Peyer's patch (tissue), 4 donors: ENCODE measurements at regions not wholly inside any gene's neighbourhood (a gene's known extent, or its start where the extent isn't known, plus 50 kb on each side); places are given as distances from the start of the nearest gene placed in this dataset.

Experiments
- CTCF ChIP-seq, 6 experiments: fragments of 450-650 bp in 4 of 6; fragments of 200-600 bp in 2 of 6; sonication (generic) in 1 of 6; IDR thresholded peaks; one replicate each; pipeline ENCODE4 v1.5.1; 2017 to 2019; ENCODE audit warnings: antibody characterized with exemption in 6 of 6, mild to moderate bottlenecking in 3 of 6, moderate library complexity in 1 of 6
- POLR2A ChIP-seq, 2 donors: fragments of 450-650 bp; IDR thresholded peaks; one replicate each; pipeline ENCODE4 v1.5.1; 2017; ENCODE audit warnings: antibody characterized with exemption in 2 of 2, mild to moderate bottlenecking in 2 of 2, moderate library complexity in 2 of 2

GRCh38 chr9:75649060-75649459 lies 241.4 kb upstream of the PCSK5 start:
- TF ChIP-seq CTCF (IDR thresholded peaks at IDR 0.05) (no peak), POLR2A (IDR thresholded peaks at IDR 0.05) (no peak)
